Stomach smooth muscle (tissue), 2 donors: ENCODE measurements at regions not wholly inside any gene's neighbourhood (a gene's known extent, or its start where the extent isn't known, plus 50 kb on each side); places are given as distances from the start of the nearest gene placed in this dataset.
"Not testable (repeated sequence)": the region's sequence is repeated elsewhere in the genome, so short reads cannot be mapped to it uniquely, and the experiment has no call there.

Experiments used
- H3K27ac ChIP-seq: one replicate; pipeline ENCODE4 v1.7.0; 2013; ENCODE audit warnings: mild to moderate bottlenecking, low read length, inconsistent platforms
- H3K27me3 ChIP-seq, 2 donors: one replicate each; pipeline ENCODE4 v1.7.0; 2013; ENCODE audit warnings: low read length in 2 of 2; ENCODE audit not compliant: insufficient read depth in 2 of 2, control insufficient read depth in 1 of 2
- H3K36me3 ChIP-seq, 2 donors: one replicate each; pipeline ENCODE4 v1.7.0; 2013; ENCODE audit warnings: low read length in 2 of 2; ENCODE audit not compliant: control insufficient read depth in 2 of 2, insufficient read depth in 2 of 2
- H3K4me1 ChIP-seq: one replicate; pipeline ENCODE4 v1.7.0; 2013; ENCODE audit warnings: low read length; ENCODE audit not compliant: control insufficient read depth, insufficient read depth
- H3K4me3 ChIP-seq, 2 donors: one replicate each; pipeline ENCODE4 v1.7.0; 2013; ENCODE audit warnings: low read length in 2 of 2
- H3K9ac ChIP-seq, 2 donors: one replicate each; pipeline ENCODE4 v1.7.0; 2013; ENCODE audit warnings: low read length in 2 of 2, mild to moderate bottlenecking in 1 of 2
- H3K9me3 ChIP-seq, 2 donors: one replicate each; pipeline ENCODE4 v1.7.0; 2013; ENCODE audit warnings: low read length in 2 of 2; ENCODE audit not compliant: control insufficient read depth in 2 of 2
- donor health status: healthy.
- donor health status: Pancreatic carcinoma.

GRCh38 chr18:65620076-65620696 is 130.6 kb upstream of the CDH7 start:
- Histone ChIP-seq H3K27me3 (no peaks in the 10 kb centered on the region), H3K4me3 (no peak overlapping the region), H3K36me3 (no peaks in the 10 kb centered on the region), H3K27ac (no peak overlapping the region), H3K9me3 (no peaks in the 10 kb centered on the region), H3K4me1 (no peaks in the 10 kb centered on the region), H3K9ac (no peak overlapping the region)

GRCh38 chr18:65610939-65611338 is 139.9 kb upstream of the CDH7 start:
- H3K4me3 ChIP-seq: no peak overlapping the region
- H3K27me3 ChIP-seq: no peaks in the 10 kb centered on the region
- H3K27ac ChIP-seq: no peak overlapping the region
- no peaks in the 10 kb centered on the region for H3K9me3 ChIP-seq
- H3K36me3 ChIP-seq: no peaks in the 10 kb centered on the region
- H3K9ac ChIP-seq: no peak overlapping the region
- no peaks in the 10 kb centered on the region for H3K4me1 ChIP-seq

- H3K27ac ChIP-seq: no peak overlapping the region
- no peaks in the 10 kb centered on the region for H3K4me1 ChIP-seq
- no peak overlapping the region for H3K9ac ChIP-seq
- no peaks in the 10 kb centered on the region for H3K9me3 ChIP-seq
- no peaks in the 10 kb centered on the region for H3K36me3 ChIP-seq
- no peak overlapping the region for H3K4me3 ChIP-seq
- H3K27me3 ChIP-seq: no peaks in the 10 kb centered on the region
These were observed 142.3 kb upstream of the CDH7 start for GRCh38 chr18:65608471-65608870.

GRCh38 chr18:65607161-65607560 is 143.7 kb upstream of the CDH7 start:
- Histone ChIP-seq H3K27me3 (no peaks in the 10 kb centered on the region), H3K4me3 (no peak overlapping the region), H3K9me3 (no peaks in the 10 kb centered on the region), H3K36me3 (no peaks in the 10 kb centered on the region), H3K9ac (no peak overlapping the region), H3K4me1 (no peaks in the 10 kb centered on the region), H3K27ac (no peak overlapping the region)

GRCh38 chr18:65606551-65607130 is 144.2 kb upstream of the CDH7 start:
- Histone ChIP-seq H3K4me3 (no peak overlapping the region), H3K27ac (no peak overlapping the region), H3K9me3 (no peaks in the 10 kb centered on the region), H3K36me3 (no peaks in the 10 kb centered on the region), H3K9ac (no peak overlapping the region), H3K4me1 (no peaks in the 10 kb centered on the region), H3K27me3 (no peaks in the 10 kb centered on the region)

- not testable (repeated sequence) for H3K4me3 ChIP-seq, H3K9me3 ChIP-seq, H3K36me3 ChIP-seq, H3K9ac ChIP-seq, H3K27ac ChIP-seq, H3K27me3 ChIP-seq, H3K4me1 ChIP-seq
These were observed 145.5 kb upstream of the CDH7 start for GRCh38 chr18:65605352-65605751.

- H3K9ac ChIP-seq: no peak overlapping the region
- H3K9me3 ChIP-seq: no peaks in the 10 kb centered on the region
- H3K4me3 ChIP-seq: no peak overlapping the region
- no peaks in the 10 kb centered on the region for H3K4me1 ChIP-seq
- no peak overlapping the region for H3K27ac ChIP-seq
- H3K27me3 ChIP-seq: no peaks in the 10 kb centered on the region
- H3K36me3 ChIP-seq: no peaks in the 10 kb centered on the region
These were observed 149.0 kb upstream of the CDH7 start for GRCh38 chr18:65601775-65602174.

GRCh38 chr18:65592435-65592834 is 158.4 kb upstream of the CDH7 start:
- H3K9ac ChIP-seq: no peak overlapping the region
- H3K36me3 ChIP-seq: no peaks in the 10 kb centered on the region
- H3K4me1 ChIP-seq: no peaks in the 10 kb centered on the region
- H3K9me3 ChIP-seq: no peaks in the 10 kb centered on the region
- H3K27ac ChIP-seq: no peak overlapping the region
- no peaks in the 10 kb centered on the region for H3K27me3 ChIP-seq
- no peak overlapping the region for H3K4me3 ChIP-seq

GRCh38 chr18:65587491-65587890 is 163.3 kb upstream of the CDH7 start:
- H3K27ac ChIP-seq: no peak overlapping the region
- no peaks in the 10 kb centered on the region for H3K36me3 ChIP-seq
- no peak overlapping the region for H3K4me3 ChIP-seq
- H3K27me3 ChIP-seq: no peaks in the 10 kb centered on the region
- no peaks in the 10 kb centered on the region for H3K9me3 ChIP-seq
- H3K4me1 ChIP-seq: no peaks in the 10 kb centered on the region
- no peak overlapping the region for H3K9ac ChIP-seq

GRCh38 chr18:65582094-65582493 is 168.7 kb upstream of the CDH7 start:
- not testable (repeated sequence) for H3K4me1 ChIP-seq, H3K36me3 ChIP-seq, H3K27me3 ChIP-seq, H3K9ac ChIP-seq, H3K9me3 ChIP-seq, H3K27ac ChIP-seq, H3K4me3 ChIP-seq

- Histone ChIP-seq H3K4me3 (no peak overlapping the region), H3K4me1 (no peaks in the 10 kb centered on the region), H3K27me3 (no peaks in the 10 kb centered on the region), H3K9ac (no peak overlapping the region), H3K9me3 (no peaks in the 10 kb centered on the region), H3K36me3 (no peaks in the 10 kb centered on the region), H3K27ac (no peak overlapping the region)
These were observed 181.9 kb upstream of the CDH7 start for GRCh38 chr18:65568866-65569265.
